ENCODE measurements at regions not wholly inside any gene's neighbourhood (a gene's known extent, or its start where the extent isn't known, plus 50 kb on each side); places are given as distances from the start of the nearest gene placed in this dataset.

GRCh38 chr12:77352946-77353345, 287.6 kb upstream of the E2F7 start:
- H3K36me3 ChIP-seq, result no peaks in the 10 kb centered on the region
- TF ChIP-seq CTCF (IDR thresholded peaks at IDR 0.05; ENCODE audit: low read depth, low read length), result no peak
- no peaks in the 10 kb centered on the region for H3K9me3 ChIP-seq (ENCODE audit: low read depth)
- H3K4me3 ChIP-seq, result no peak overlapping the region
- no peaks in the 10 kb centered on the region for H3K27me3 ChIP-seq
- no peaks in the 10 kb centered on the region for H3K4me1 ChIP-seq (ENCODE audit: low read depth)
- H3K27ac ChIP-seq, result no peak overlapping the region
- DNase-seq (ENCODE audit: low read depth in 1 of 2, low spot score in 1 of 2), result peak in 1 of 2 donors; percentile 18

- Histone ChIP-seq H3K4me3 (no peak overlapping the region), H3K36me3 (no peaks in the 10 kb centered on the region), H3K27me3 (no peaks in the 10 kb centered on the region), H3K9me3 (ENCODE audit: low read depth) (no peaks in the 10 kb centered on the region), H3K4me1 (ENCODE audit: low read depth) (no peaks in the 10 kb centered on the region), H3K27ac (no peak overlapping the region)
- no peak for DNase-seq (ENCODE audit: low read depth in 1 of 2, low spot score in 1 of 2)
- TF ChIP-seq CTCF (IDR thresholded peaks at IDR 0.05; ENCODE audit: low read depth, low read length), result no peak
Measured at GRCh38 chr12:77351860-77352259, 286.5 kb upstream of the E2F7 start.

- no peak for TF ChIP-seq CTCF (IDR thresholded peaks at IDR 0.05; ENCODE audit: low read depth, low read length)
- DNase-seq (ENCODE audit: low read depth in 1 of 2, low spot score in 1 of 2), result no peak
- H3K9me3 ChIP-seq (ENCODE audit: low read depth), result no peaks in the 10 kb centered on the region
- no peaks in the 10 kb centered on the region for H3K27me3 ChIP-seq
- no peak overlapping the region for H3K4me3 ChIP-seq
- no peaks in the 10 kb centered on the region for H3K36me3 ChIP-seq
- H3K27ac ChIP-seq, result no peak overlapping the region
- H3K4me1 ChIP-seq (ENCODE audit: low read depth), result peaks cover 12% of the 10 kb centered on the region
Measured at GRCh38 chr12:77349689-77350370, 284.5 kb upstream of the E2F7 start.

GRCh38 chr12:77347017-77347416, 281.6 kb upstream of the E2F7 start:
- no peaks in the 10 kb centered on the region for H3K36me3 ChIP-seq

GRCh38 chr12:77345336-77345735, 280.0 kb upstream of the E2F7 start:
- H3K9me3 ChIP-seq (ENCODE audit: low read depth), result no peaks in the 10 kb centered on the region
- H3K4me1 ChIP-seq (ENCODE audit: low read depth), result peaks cover 27% of the 10 kb centered on the region
- no peak for TF ChIP-seq CTCF (IDR thresholded peaks at IDR 0.05; ENCODE audit: low read depth, low read length)
- H3K27ac ChIP-seq, result peak overlapping the region; percentile 63
- H3K4me3 ChIP-seq, result peak overlapping the region; percentile 3
- no peak for DNase-seq (ENCODE audit: low read depth in 1 of 2, low spot score in 1 of 2)
- H3K27me3 ChIP-seq, result no peaks in the 10 kb centered on the region
- H3K36me3 ChIP-seq, result no peaks in the 10 kb centered on the region

More at GRCh38 chr12:77347017-77347416, 281.6 kb upstream of the E2F7 start:
- Histone ChIP-seq H3K9me3 (ENCODE audit: low read depth) (no peaks in the 10 kb centered on the region), H3K4me3 (no peak overlapping the region), H3K27ac (no peak overlapping the region), H3K4me1 (ENCODE audit: low read depth) (peaks cover 27% of the 10 kb centered on the region), H3K27me3 (no peaks in the 10 kb centered on the region)
- no peak for DNase-seq (ENCODE audit: low read depth in 1 of 2, low spot score in 1 of 2)
- TF ChIP-seq CTCF (IDR thresholded peaks at IDR 0.05; ENCODE audit: low read depth, low read length), result no peak

All from cardiac muscle cell (in vitro differentiated cells and primary cell).